Breast epithelium (tissue), 4 donors: ENCODE measurements at regions not wholly inside any gene's neighbourhood (a gene's known extent, or its start where the extent isn't known, plus 50 kb on each side); places are given as distances from the start of the nearest gene placed in this dataset.
A peak's percentile ranks its signal among the peaks of the same experiment; 100 is the strongest.

Experiments
- DNase-seq, 2 donors: peaks; one replicate each; pipeline ENCODE4 v3.0.0-alpha.2; 2019; ENCODE audit warnings: low spot score in 2 of 2
- H3K27ac ChIP-seq, 2 donors: fragments of 200-600 bp; sonication (generic) in 1 of 2; one replicate each; pipeline ENCODE4 v1.5.1; 2016 to 2019; ENCODE audit warnings: mild to moderate bottlenecking in 1 of 2
- H3K27me3 ChIP-seq, 2 donors: fragments of 200-600 bp; sonication (generic) in 1 of 2; one replicate each; pipeline versions ENCODE4 v1.5.1 to v1.6.0; 2017 to 2019; ENCODE audit warnings: control low read depth in 1 of 2, mild to moderate bottlenecking in 1 of 2
- H3K36me3 ChIP-seq: fragments of 200-600 bp; one replicate; pipeline ENCODE4 v1.5.1; 2019
- H3K4me1 ChIP-seq, 2 donors: fragments of 200-600 bp; sonication (generic); one replicate each; pipeline ENCODE4 v1.5.1; 2016 to 2019; ENCODE audit warnings: control low read depth in 1 of 2
- H3K4me3 ChIP-seq, 3 donors: fragments of 200-600 bp; sonication (generic); 1 replicate in 2 of 3; 2 replicates in 1 of 3; pipeline ENCODE4 v1.5.1; 2016 to 2019; ENCODE audit warnings: mild to moderate bottlenecking in 3 of 3, moderate library complexity in 2 of 3
- H3K9me3 ChIP-seq, 2 donors: fragments of 200-600 bp; sonication (generic) in 1 of 2; one replicate each; pipeline ENCODE4 v1.5.1; 2016 to 2019; ENCODE audit warnings: control low read depth in 1 of 2
- POLR2A ChIP-seq: fragments of 450-650 bp; IDR thresholded peaks from one replicate; pipeline ENCODE4 v1.6.1; 2016; ENCODE audit warnings: antibody characterized with exemption, mild to moderate bottlenecking, moderate library complexity
- POLR2AphosphoS5 ChIP-seq, 3 donors: sonication (generic); formaldehyde crosslinking; IDR thresholded peaks; one replicate each; pipeline ENCODE4 v1.6.1; 2017; ENCODE audit warnings: antibody characterized with exemption in 3 of 3
- intact Hi-C: fragments of 100-400 bp; cut with DNase I; formaldehyde crosslinking; loops from one replicate; pipeline ENCODE4 v1.15.1; 2023; ENCODE audit warnings: low total_unique reads
- TF ChIP-seq, protein P1 (sequence below), 3 donors: fragments of 450-650 bp; IDR thresholded peaks; one replicate each; pipeline ENCODE4 v1.5.1; 2016 to 2017; ENCODE audit warnings: antibody characterized with exemption in 3 of 3, mild to moderate bottlenecking in 3 of 3, moderate library complexity in 3 of 3

DNA sequence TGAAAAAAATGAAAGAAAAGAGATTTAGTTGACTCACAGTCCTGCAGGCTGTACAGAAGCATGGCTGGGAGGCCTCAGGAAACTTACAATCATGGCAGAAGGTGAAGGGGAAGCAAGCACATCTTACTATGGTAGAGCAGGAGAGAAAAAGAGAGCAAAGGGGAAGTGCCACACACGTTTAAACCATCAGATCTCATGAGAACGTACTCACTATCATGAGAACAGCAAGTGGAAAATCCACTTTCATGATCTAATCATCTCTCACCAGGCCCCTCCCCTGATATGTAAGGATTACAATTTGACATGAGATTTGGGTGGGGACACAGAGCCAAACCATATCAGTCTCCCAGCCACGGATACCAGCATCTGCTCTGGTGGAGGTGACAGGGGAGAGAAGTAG, 50.8 kb upstream of the CPOX start:
- Histone ChIP-seq H3K4me3 (no peak overlapping the region), H3K9me3 (no peaks in the 10 kb centered on the region), H3K27ac (no peak overlapping the region), H3K36me3 (no peaks in the 10 kb centered on the region), H3K4me1 (no peaks in the 10 kb centered on the region), H3K27me3 (no peaks in the 10 kb centered on the region)
- DNase-seq = no peak
- TF ChIP-seq POLR2AphosphoS5 (IDR thresholded peaks at IDR 0.05) = no peak
- intact Hi-C loops = no loop called here

GRCh38 chr3:98645039-98645438, 51.6 kb upstream of the CPOX start:
- Histone ChIP-seq H3K4me1 (no peaks in the 10 kb centered on the region), H3K27ac (no peak overlapping the region), H3K9me3 (no peaks in the 10 kb centered on the region), H3K4me3 (no peak overlapping the region), H3K27me3 (no peaks in the 10 kb centered on the region), H3K36me3 (no peaks in the 10 kb centered on the region)
- peak in 1 of 2 donors; percentile 35 for DNase-seq
- no peak for TF ChIP-seq POLR2A
- TF ChIP-seq POLR2AphosphoS5 (IDR thresholded peaks at IDR 0.05) = no peak
- TF ChIP-seq, protein P1, sequence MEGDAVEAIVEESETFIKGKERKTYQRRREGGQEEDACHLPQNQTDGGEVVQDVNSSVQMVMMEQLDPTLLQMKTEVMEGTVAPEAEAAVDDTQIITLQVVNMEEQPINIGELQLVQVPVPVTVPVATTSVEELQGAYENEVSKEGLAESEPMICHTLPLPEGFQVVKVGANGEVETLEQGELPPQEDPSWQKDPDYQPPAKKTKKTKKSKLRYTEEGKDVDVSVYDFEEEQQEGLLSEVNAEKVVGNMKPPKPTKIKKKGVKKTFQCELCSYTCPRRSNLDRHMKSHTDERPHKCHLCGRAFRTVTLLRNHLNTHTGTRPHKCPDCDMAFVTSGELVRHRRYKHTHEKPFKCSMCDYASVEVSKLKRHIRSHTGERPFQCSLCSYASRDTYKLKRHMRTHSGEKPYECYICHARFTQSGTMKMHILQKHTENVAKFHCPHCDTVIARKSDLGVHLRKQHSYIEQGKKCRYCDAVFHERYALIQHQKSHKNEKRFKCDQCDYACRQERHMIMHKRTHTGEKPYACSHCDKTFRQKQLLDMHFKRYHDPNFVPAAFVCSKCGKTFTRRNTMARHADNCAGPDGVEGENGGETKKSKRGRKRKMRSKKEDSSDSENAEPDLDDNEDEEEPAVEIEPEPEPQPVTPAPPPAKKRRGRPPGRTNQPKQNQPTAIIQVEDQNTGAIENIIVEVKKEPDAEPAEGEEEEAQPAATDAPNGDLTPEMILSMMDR (IDR thresholded peaks at IDR 0.05) = no peak
- intact Hi-C loops = no loop called here

DNA sequence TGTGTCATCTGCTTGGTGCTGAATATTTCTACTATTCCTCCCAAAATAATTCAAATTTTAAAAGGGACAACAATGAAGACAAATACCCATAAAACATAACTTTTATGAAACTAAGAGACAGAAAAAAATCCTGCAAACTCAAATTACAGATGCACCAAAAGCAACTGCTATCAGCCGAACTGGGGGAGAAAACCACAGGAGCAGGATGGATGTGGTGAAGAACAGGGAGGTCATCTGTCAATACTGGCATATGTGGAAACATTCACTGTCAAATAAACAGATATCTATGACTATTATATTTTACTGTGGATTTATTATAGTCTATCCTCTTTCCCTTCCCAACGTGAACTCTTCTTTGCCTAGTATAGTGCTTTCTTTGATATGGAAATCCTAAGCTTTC, 53.3 kb upstream of the CPOX start:
- Histone ChIP-seq H3K9me3 (no peaks in the 10 kb centered on the region), H3K27ac (no peak overlapping the region), H3K4me3 (no peak overlapping the region), H3K27me3 (no peaks in the 10 kb centered on the region), H3K4me1 (no peaks in the 10 kb centered on the region), H3K36me3 (no peaks in the 10 kb centered on the region)
- TF ChIP-seq POLR2A = no peak
- TF ChIP-seq POLR2AphosphoS5 (IDR thresholded peaks at IDR 0.05) = no peak
- TF ChIP-seq, protein P1 (IDR thresholded peaks at IDR 0.05) = no peak
- intact Hi-C loops = no loop called here
- DNase-seq = no peak

- Histone ChIP-seq H3K9me3 (no peaks in the 10 kb centered on the region), H3K36me3 (no peaks in the 10 kb centered on the region), H3K27me3 (no peaks in the 10 kb centered on the region), H3K4me3 (no peak overlapping the region), H3K4me1 (no peaks in the 10 kb centered on the region), H3K27ac (no peak overlapping the region)
- DNase-seq = no peak
- TF ChIP-seq POLR2A (no peak), POLR2AphosphoS5 (IDR thresholded peaks at IDR 0.05) (no peak)
- TF ChIP-seq, protein P1 (IDR thresholded peaks at IDR 0.05) = no peak
- intact Hi-C loops = no loop called here
These were observed 53.8 kb upstream of the CPOX start for GRCh38 chr3:98647197-98647596.

GRCh38 chr3:98650971-98651779, 57.8 kb upstream of the CPOX start:
- no peak overlapping the region for H3K27ac ChIP-seq
- TF ChIP-seq POLR2AphosphoS5 (IDR thresholded peaks at IDR 0.05) = no peak
- TF ChIP-seq POLR2A = no peak
- TF ChIP-seq, protein P1 (IDR thresholded peaks at IDR 0.05) = no peak
- intact Hi-C loops = no loop called here
- no peak overlapping the region for H3K4me3 ChIP-seq
- H3K36me3 ChIP-seq = no peaks in the 10 kb centered on the region
- H3K4me1 ChIP-seq = no peaks in the 10 kb centered on the region
- no peak for DNase-seq
- no peaks in the 10 kb centered on the region for H3K27me3 ChIP-seq
- no peaks in the 10 kb centered on the region for H3K9me3 ChIP-seq
